HEK293T (cell line): ENCODE measurements at regions not wholly inside any gene's neighbourhood (a gene's known extent, or its start where the extent isn't known, plus 50 kb on each side); places are given as distances from the start of the nearest gene placed in this dataset.

Experiments
- BHLHE40 ChIP-seq: fragments of 450-650 bp; IDR thresholded peaks from 2 replicates; pipeline ENCODE4 v1.6.1; 2016; ENCODE audit warnings: mild to moderate bottlenecking, moderate library complexity, borderline replicate concordance
- CTBP1 ChIP-seq: fragments of 450-650 bp; IDR thresholded peaks from 2 replicates; pipeline ENCODE4 v1.6.1; 2016; ENCODE audit warnings: borderline replicate concordance
- ELF4 ChIP-seq: fragments of 450-650 bp; IDR thresholded peaks from 2 replicates; pipeline ENCODE4 v1.6.1; 2017; ENCODE audit warnings: antibody characterized with exemption
- FOXM1 ChIP-seq: fragments of 450-650 bp; IDR thresholded peaks from 2 replicates; pipeline ENCODE4 v1.6.1; 2017; ENCODE audit warnings: mild to moderate bottlenecking, borderline replicate concordance
- SP1 ChIP-seq: fragments of 450-650 bp; IDR thresholded peaks from 2 replicates; pipeline ENCODE4 v1.6.1; 2017
- SUZ12 ChIP-seq: fragments of 450-650 bp; IDR thresholded peaks from 2 replicates; pipeline ENCODE4 v1.6.1; 2016; ENCODE audit warnings: mild to moderate bottlenecking

- TF ChIP-seq SP1 (no peak), FOXM1 (no peak), BHLHE40 (no peak), SUZ12 (no peak), ELF4 (no peak), CTBP1 (no peak)
These were observed 2535.3 kb downstream of the PCDH7 start for GRCh38 chr4:33255507-33255906.
